Liver (tissue), 8 donors: ENCODE measurements at regions not wholly inside any gene's neighbourhood (a gene's known extent, or its start where the extent isn't known, plus 50 kb on each side); places are given as distances from the start of the nearest gene placed in this dataset.

Experiments
- DNase-seq: peaks from one replicate; pipeline ENCODE4 v3.0.0-alpha.2; 2017; ENCODE audit warnings: low spot score
- H3K27ac ChIP-seq, 2 donors: one replicate each; pipeline ENCODE4 v1.7.0; 2013; ENCODE audit warnings: inconsistent platforms in 2 of 2, low read length in 2 of 2, control low read depth in 1 of 2, low read depth in 1 of 2, mild to moderate bottlenecking in 1 of 2
- H3K27me3 ChIP-seq, 4 donors: one replicate each; pipeline versions ENCODE4 v1.6.1 to v1.7.0; 2013; ENCODE audit warnings: low read length in 3 of 4, inconsistent platforms in 1 of 4, mild to moderate bottlenecking in 1 of 4, moderate library complexity in 1 of 4; ENCODE audit not compliant: control insufficient read depth in 4 of 4, insufficient read depth in 4 of 4
- H3K36me3 ChIP-seq, 4 donors: one replicate each; pipeline versions ENCODE4 v1.6.1 to v1.7.0; 2013; ENCODE audit warnings: low read length in 3 of 4, mild to moderate bottlenecking in 3 of 4, low read depth in 1 of 4, moderate library complexity in 1 of 4; ENCODE audit not compliant: control insufficient read depth in 4 of 4, insufficient read depth in 3 of 4
- H3K4me1 ChIP-seq, 4 donors: one replicate each; pipeline versions ENCODE4 v1.6.1 to v1.7.0; 2013; ENCODE audit warnings: low read length in 3 of 4, mild to moderate bottlenecking in 3 of 4, moderate library complexity in 1 of 4; ENCODE audit not compliant: control insufficient read depth in 4 of 4, insufficient read depth in 4 of 4
- H3K4me3 ChIP-seq, 3 donors: one replicate each; pipeline versions ENCODE4 v1.6.1 to v1.7.0; 2013; ENCODE audit warnings: low read length in 3 of 3, control low read depth in 1 of 3, low read depth in 1 of 3, mild to moderate bottlenecking in 1 of 3
- H3K9ac ChIP-seq, 2 donors: one replicate each; pipeline ENCODE4 v1.7.0; 2013; ENCODE audit warnings: low read length in 2 of 2, mild to moderate bottlenecking in 2 of 2, moderate library complexity in 2 of 2, control low read depth in 1 of 2, low read depth in 1 of 2
- H3K9me3 ChIP-seq, 4 donors: one replicate each; pipeline versions ENCODE4 v1.6.1 to v1.7.0; 2013; ENCODE audit warnings: low read length in 3 of 4; ENCODE audit not compliant: control insufficient read depth in 4 of 4
- FOXA1 ChIP-seq: IDR thresholded peaks from 2 replicates; pipeline ENCODE4 v1.6.1; 2016; ENCODE audit warnings: antibody characterized with exemption
- FOXA2 ChIP-seq: IDR thresholded peaks from 2 replicates; pipeline ENCODE4 v1.6.1; 2016; ENCODE audit warnings: antibody characterized with exemption
- GABPA ChIP-seq, 2 donors: IDR thresholded peaks in 1 of 2; conservative IDR thresholded peaks in 1 of 2; 2 replicates each; pipeline ENCODE4 v1.6.1; 2016; ENCODE audit warnings: antibody characterized with exemption in 2 of 2, mild to moderate bottlenecking in 1 of 2, moderate library complexity in 1 of 2
- HNF4A ChIP-seq, 2 donors: conservative IDR thresholded peaks; 2 replicates each; pipeline ENCODE4 v1.6.1; 2016; ENCODE audit warnings: antibody characterized with exemption in 2 of 2, mild to moderate bottlenecking in 2 of 2
- HNF4G ChIP-seq: IDR thresholded peaks from 2 replicates; pipeline ENCODE4 v1.6.1; 2016; ENCODE audit warnings: antibody characterized with exemption
- JUND ChIP-seq, 2 donors: IDR thresholded peaks; 2 replicates each; pipeline ENCODE4 v1.6.1; 2016; ENCODE audit warnings: antibody characterized with exemption in 2 of 2
- MAX ChIP-seq: IDR thresholded peaks from 2 replicates; pipeline ENCODE4 v1.6.1; 2016; ENCODE audit warnings: antibody characterized with exemption
- NR2F2 ChIP-seq: IDR thresholded peaks from 2 replicates; pipeline ENCODE4 v1.6.1; 2016; ENCODE audit warnings: antibody characterized with exemption
- RAD21 ChIP-seq, 2 donors: IDR thresholded peaks; 2 replicates each; pipeline ENCODE4 v1.6.1; 2016; ENCODE audit warnings: antibody characterized with exemption in 2 of 2, mild to moderate bottlenecking in 2 of 2
- RXRA ChIP-seq, 2 donors: IDR thresholded peaks; 2 replicates each; pipeline ENCODE4 v1.6.1; 2017 to 2018; ENCODE audit warnings: antibody characterized with exemption in 2 of 2, mild to moderate bottlenecking in 1 of 2
- SP1 ChIP-seq: IDR thresholded peaks from 2 replicates; pipeline ENCODE4 v1.6.1; 2018; ENCODE audit warnings: antibody characterized with exemption, mild to moderate bottlenecking
- TAF1 ChIP-seq: conservative IDR thresholded peaks from 2 replicates; pipeline ENCODE4 v1.6.1; 2016; ENCODE audit warnings: antibody characterized with exemption, mild to moderate bottlenecking
- YY1 ChIP-seq: IDR thresholded peaks from 2 replicates; pipeline ENCODE4 v1.6.1; 2016; ENCODE audit warnings: antibody characterized with exemption, mild to moderate bottlenecking
- ZBTB33 ChIP-seq: IDR thresholded peaks from 2 replicates; pipeline ENCODE4 v1.6.1; 2016; ENCODE audit warnings: antibody characterized with exemption
- WGBS: extraction: QIAGEN DNeasy Blood & Tissue Kit; methylation state at CpG from one replicate; pipeline ENCODE4 v1.1.7; 2013; 5-methylcytosine and 5-hydroxymethylcytosine counted together
- TF ChIP-seq, protein P1 (sequence below): fragments of 150-350 bp; IDR thresholded peaks from 2 replicates; pipeline ENCODE4 v1.5.1; 2017; ENCODE audit warnings: improper control_type of control experiment, low read depth, low read length; ENCODE audit not compliant: missing input control
- TF ChIP-seq, protein P2 (sequence below): IDR thresholded peaks from 2 replicates; pipeline ENCODE4 v1.6.1; 2016; ENCODE audit warnings: antibody characterized with exemption
- donor health status: healthy.
- donor health status: healthy.
- donor health status: healthy.
- donor health status: healthy.
- donor health status: healthy.

GRCh38 chr6:163775313-163775712, 360.8 kb downstream of the QKI start:
- Histone ChIP-seq H3K4me1 (no peaks in the 10 kb centered on the region), H3K27me3 (no peaks in the 10 kb centered on the region), H3K36me3 (no peaks in the 10 kb centered on the region), H3K4me3 (no peak overlapping the region), H3K27ac (no peak overlapping the region), H3K9ac (no peak overlapping the region), H3K9me3 (no peaks in the 10 kb centered on the region)
- TF ChIP-seq MAX = no peak
- TF ChIP-seq HNF4A (conservative IDR thresholded peaks at IDR 0.05) = no peak
- TF ChIP-seq FOXA1 = no peak
- WGBS = 79% methylated on average over 3 of the region's 3 CpGs
- DNase-seq = no peak

DNA sequence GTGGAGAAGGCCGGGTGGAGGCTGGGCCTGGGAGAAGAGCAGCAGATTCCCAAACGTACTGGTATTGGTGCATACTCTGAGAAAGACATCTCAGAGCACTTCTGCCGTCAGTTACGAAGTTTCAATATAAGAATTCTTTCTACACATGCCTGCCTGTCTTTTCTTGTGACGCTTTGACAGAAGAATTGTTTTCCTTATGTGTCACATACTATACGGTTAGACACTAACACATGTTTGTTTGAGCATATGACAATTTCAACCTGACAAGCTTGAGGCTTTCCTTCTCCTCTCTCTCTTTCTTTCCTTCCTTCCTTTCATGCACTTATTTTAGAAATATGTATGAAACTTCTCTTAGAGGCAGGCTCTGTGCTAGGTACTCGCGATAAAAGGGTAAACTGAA, 360.0 kb downstream of the QKI start:
- H3K27me3 ChIP-seq = no peaks in the 10 kb centered on the region
- DNase-seq = no peak
- H3K4me3 ChIP-seq = no peak overlapping the region
- H3K9ac ChIP-seq = no peak overlapping the region
- H3K27ac ChIP-seq = no peak overlapping the region
- TF ChIP-seq HNF4A (conservative IDR thresholded peaks at IDR 0.05) (no peak), MAX (no peak), HNF4G (no peak), NR2F2 (no peak), RXRA (IDR thresholded peaks at IDR 0.05) (no peak), GABPA (IDR thresholded peaks at IDR 0.05 in 1 of 2, conservative IDR thresholded peaks at IDR 0.05 in 1 of 2) (no peak), TAF1 (no peak), RAD21 (IDR thresholded peaks at IDR 0.05) (no peak), JUND (IDR thresholded peaks at IDR 0.05) (no peak), FOXA1 (no peak), SP1 (no peak), ZBTB33 (no peak), YY1 (no peak)
- TF ChIP-seq, protein P1, sequence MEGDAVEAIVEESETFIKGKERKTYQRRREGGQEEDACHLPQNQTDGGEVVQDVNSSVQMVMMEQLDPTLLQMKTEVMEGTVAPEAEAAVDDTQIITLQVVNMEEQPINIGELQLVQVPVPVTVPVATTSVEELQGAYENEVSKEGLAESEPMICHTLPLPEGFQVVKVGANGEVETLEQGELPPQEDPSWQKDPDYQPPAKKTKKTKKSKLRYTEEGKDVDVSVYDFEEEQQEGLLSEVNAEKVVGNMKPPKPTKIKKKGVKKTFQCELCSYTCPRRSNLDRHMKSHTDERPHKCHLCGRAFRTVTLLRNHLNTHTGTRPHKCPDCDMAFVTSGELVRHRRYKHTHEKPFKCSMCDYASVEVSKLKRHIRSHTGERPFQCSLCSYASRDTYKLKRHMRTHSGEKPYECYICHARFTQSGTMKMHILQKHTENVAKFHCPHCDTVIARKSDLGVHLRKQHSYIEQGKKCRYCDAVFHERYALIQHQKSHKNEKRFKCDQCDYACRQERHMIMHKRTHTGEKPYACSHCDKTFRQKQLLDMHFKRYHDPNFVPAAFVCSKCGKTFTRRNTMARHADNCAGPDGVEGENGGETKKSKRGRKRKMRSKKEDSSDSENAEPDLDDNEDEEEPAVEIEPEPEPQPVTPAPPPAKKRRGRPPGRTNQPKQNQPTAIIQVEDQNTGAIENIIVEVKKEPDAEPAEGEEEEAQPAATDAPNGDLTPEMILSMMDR = no peak
- TF ChIP-seq, protein P2, sequence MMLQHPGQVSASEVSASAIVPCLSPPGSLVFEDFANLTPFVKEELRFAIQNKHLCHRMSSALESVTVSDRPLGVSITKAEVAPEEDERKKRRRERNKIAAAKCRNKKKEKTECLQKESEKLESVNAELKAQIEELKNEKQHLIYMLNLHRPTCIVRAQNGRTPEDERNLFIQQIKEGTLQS = no peak
- no peaks in the 10 kb centered on the region for H3K36me3 ChIP-seq
- no peaks in the 10 kb centered on the region for H3K4me1 ChIP-seq
- 91% methylated on average over 8 of the region's 8 CpGs for WGBS
- H3K9me3 ChIP-seq = no peaks in the 10 kb centered on the region

GRCh38 chr6:163773646-163774045, 359.1 kb downstream of the QKI start:
- Histone ChIP-seq H3K27ac (no peak overlapping the region), H3K4me3 (no peak overlapping the region), H3K9me3 (no peaks in the 10 kb centered on the region), H3K9ac (no peak overlapping the region), H3K27me3 (no peaks in the 10 kb centered on the region), H3K36me3 (no peaks in the 10 kb centered on the region), H3K4me1 (no peaks in the 10 kb centered on the region)
- 75% methylated on average over 4 of the region's 4 CpGs for WGBS
- TF ChIP-seq MAX (no peak), FOXA2 (no peak)
- DNase-seq = no peak
